Mesothelial cell of epicardium (in vitro differentiated cells): ENCODE measurements at regions not wholly inside any gene's neighbourhood (a gene's known extent, or its start where the extent isn't known, plus 50 kb on each side); places are given as distances from the start of the nearest gene placed in this dataset.

Experiments
- DNase-seq, 2 experiments: peaks; one replicate each; pipeline ENCODE4 v3.0.0; 2021; ENCODE audit warnings: low spot score in 2 of 2; ENCODE audit not compliant: unreplicated experiment in 2 of 2
- H3K27ac Mint-ChIP-seq: 2 replicates; pipeline ENCODE4 v1.8.0; 2021; ENCODE audit warnings: mixed read lengths
- H3K27me3 Mint-ChIP-seq: 2 replicates; pipeline ENCODE4 v1.8.0; 2021; ENCODE audit warnings: low read depth, mixed read lengths
- H3K36me3 Mint-ChIP-seq: 2 replicates; pipeline ENCODE4 v1.8.0; 2021; ENCODE audit warnings: mixed read lengths
- H3K4me1 Mint-ChIP-seq: 2 replicates; pipeline ENCODE4 v1.8.0; 2021; ENCODE audit warnings: mixed read lengths
- H3K4me3 Mint-ChIP-seq: 2 replicates; pipeline ENCODE4 v1.8.0; 2021; ENCODE audit warnings: mild to moderate bottlenecking, moderate library complexity, mixed read lengths
- H3K9me3 Mint-ChIP-seq: 2 replicates; pipeline ENCODE4 v1.8.0; 2021; ENCODE audit warnings: mixed read lengths
- CTCF ChIP-seq: fragments of 200-600 bp; sonication (generic); IDR thresholded peaks from one replicate; pipeline ENCODE4 v1.5.0; 2021; ENCODE audit warnings: antibody characterized with exemption; ENCODE audit not compliant: unreplicated experiment

- DNase-seq: no peak
- Mint-ChIP-seq H3K36me3 (peaks cover 44% of the 10 kb centered on the region), H3K27ac (no peak overlapping the region), H3K4me1 (peaks cover 5% of the 10 kb centered on the region), H3K27me3 (no peaks in the 10 kb centered on the region), H3K9me3 (peaks cover 43% of the 10 kb centered on the region), H3K4me3 (no peak overlapping the region)
- TF ChIP-seq CTCF: no peak
Observed at GRCh38 chr21:29396951-29397455, 98.3 kb downstream of the BACH1 start.

GRCh38 chr21:29403301-29403700 is 104.6 kb downstream of the BACH1 start:
- no peak for DNase-seq
- no peak for TF ChIP-seq CTCF
- Mint-ChIP-seq H3K4me3 (no peak overlapping the region), H3K27ac (no peak overlapping the region), H3K27me3 (no peaks in the 10 kb centered on the region), H3K4me1 (peaks cover 9% of the 10 kb centered on the region), H3K36me3 (peaks cover 38% of the 10 kb centered on the region), H3K9me3 (peaks cover 51% of the 10 kb centered on the region)

GRCh38 chr21:29403922-29404538 is 105.3 kb downstream of the BACH1 start:
- Mint-ChIP-seq H3K4me3 (no peak overlapping the region), H3K27me3 (no peaks in the 10 kb centered on the region), H3K4me1 (peaks cover 9% of the 10 kb centered on the region), H3K36me3 (peaks cover 30% of the 10 kb centered on the region), H3K9me3 (peaks cover 43% of the 10 kb centered on the region), H3K27ac (no peak overlapping the region)
- TF ChIP-seq CTCF: no peak
- DNase-seq: no peak

- Mint-ChIP-seq H3K27me3 (no peaks in the 10 kb centered on the region), H3K36me3 (peaks cover 15% of the 10 kb centered on the region)
- TF ChIP-seq CTCF: no peak
Observed at GRCh38 chr21:29405503-29406122, 106.9 kb downstream of the BACH1 start.

GRCh38 chr21:29406385-29406784 is 107.7 kb downstream of the BACH1 start:
- no peak overlapping the region for H3K27ac Mint-ChIP-seq
- peaks cover 19% of the 10 kb centered on the region for H3K4me1 Mint-ChIP-seq
- no peak for DNase-seq
- peaks cover 24% of the 10 kb centered on the region for H3K9me3 Mint-ChIP-seq
- H3K4me3 Mint-ChIP-seq: no peak overlapping the region
- TF ChIP-seq CTCF: no peak
- H3K27me3 Mint-ChIP-seq: no peaks in the 10 kb centered on the region
- peaks cover 15% of the 10 kb centered on the region for H3K36me3 Mint-ChIP-seq

More at GRCh38 chr21:29405503-29406122, 106.9 kb downstream of the BACH1 start:
- Mint-ChIP-seq H3K4me1 (peaks cover 19% of the 10 kb centered on the region), H3K4me3 (no peak overlapping the region), H3K27ac (no peak overlapping the region), H3K9me3 (peaks cover 28% of the 10 kb centered on the region)
- DNase-seq: no peak
